ENCODE measurements at regions not wholly inside any gene's neighbourhood (a gene's known extent, or its start where the extent isn't known, plus 50 kb on each side); places are given as distances from the start of the nearest gene placed in this dataset.

DNA sequence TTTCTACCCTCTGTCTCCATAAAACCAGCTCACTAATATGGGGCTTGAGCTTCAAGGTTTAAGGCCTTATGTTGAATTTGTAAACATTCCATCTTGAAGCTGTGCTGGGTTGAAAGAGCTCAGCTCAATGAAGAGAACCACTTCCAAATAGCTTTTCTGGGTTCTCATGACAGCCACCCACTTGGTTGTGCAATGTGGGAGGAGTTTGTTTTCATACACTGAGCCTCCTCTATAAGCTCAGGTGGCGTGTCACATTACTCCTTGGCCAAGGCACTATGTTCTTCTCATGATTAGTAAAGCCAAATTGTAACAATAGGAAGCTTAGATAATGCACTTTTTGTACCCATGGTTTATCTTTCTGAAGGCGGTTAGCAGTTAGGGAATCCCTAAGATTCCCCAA lies 265.6 kb downstream of the PTEN start:
- no peak overlapping the region for H3K27ac ChIP-seq
- TF ChIP-seq CTCF (IDR thresholded peaks at IDR 0.05), result no peak
- TF ChIP-seq POLR2AphosphoS5 (IDR thresholded peaks at IDR 0.05), result no peak
- TF ChIP-seq POLR2A (IDR thresholded peaks at IDR 0.05), result no peak
- no peaks in the 10 kb centered on the region for H3K9me3 ChIP-seq
- no peaks in the 10 kb centered on the region for H3K27me3 ChIP-seq
- H3K36me3 ChIP-seq, result no peaks in the 10 kb centered on the region
- no peak overlapping the region for H3K4me3 ChIP-seq
- H3K4me1 ChIP-seq, result no peaks in the 10 kb centered on the region
- intact Hi-C loops (cut with DNase I; ENCODE audit: low total_unique reads), result no loop called here
- no peak for DNase-seq (ENCODE audit: low spot score in 2 of 2)

GRCh38 chr10:88130912-88131311 lies 267.5 kb downstream of the PTEN start:
- H3K4me1 ChIP-seq, result no peaks in the 10 kb centered on the region
- TF ChIP-seq POLR2AphosphoS5 (IDR thresholded peaks at IDR 0.05) (no peak), POLR2A (IDR thresholded peaks at IDR 0.05) (no peak), CTCF (IDR thresholded peaks at IDR 0.05) (no peak)
- no peaks in the 10 kb centered on the region for H3K9me3 ChIP-seq
- no peak overlapping the region for H3K4me3 ChIP-seq
- no peaks in the 10 kb centered on the region for H3K27me3 ChIP-seq
- intact Hi-C loops (cut with DNase I; ENCODE audit: low total_unique reads), result no loop called here
- H3K27ac ChIP-seq, result peak overlapping the region; percentile 56
- DNase-seq (ENCODE audit: low spot score in 2 of 2), result no peak
- no peaks in the 10 kb centered on the region for H3K36me3 ChIP-seq

GRCh38 chr10:88131511-88132139 lies 268.2 kb downstream of the PTEN start:
- peak; percentile 74 to 96 for DNase-seq (ENCODE audit: low spot score in 2 of 2)
- no peaks in the 10 kb centered on the region for H3K9me3 ChIP-seq
- no peaks in the 10 kb centered on the region for H3K36me3 ChIP-seq
- TF ChIP-seq POLR2A (IDR thresholded peaks at IDR 0.05), result no peak
- TF ChIP-seq CTCF (IDR thresholded peaks at IDR 0.05), result peak in 2 of 3 donors; percentile 72 to 81
- peak in 2 of 3 donors; percentile 45 to 64 for TF ChIP-seq POLR2AphosphoS5 (IDR thresholded peaks at IDR 0.05)
- no peaks in the 10 kb centered on the region for H3K27me3 ChIP-seq
- H3K4me1 ChIP-seq, result no peaks in the 10 kb centered on the region
- peak overlapping the region in 2 of 3 donors; percentile 1 to 15 for H3K4me3 ChIP-seq
- H3K27ac ChIP-seq, result peak overlapping the region; percentile 56
- intact Hi-C loops (cut with DNase I; ENCODE audit: low total_unique reads), result no loop called here

- no peak for DNase-seq (ENCODE audit: low spot score in 2 of 2)
- H3K27ac ChIP-seq, result no peak overlapping the region
These were observed 273.3 kb downstream of the PTEN start for GRCh38 chr10:88136712-88137111.

More at GRCh38 chr10:88136712-88137111, 273.3 kb downstream of the PTEN start:
- H3K9me3 ChIP-seq, result no peaks in the 10 kb centered on the region
- no peaks in the 10 kb centered on the region for H3K4me1 ChIP-seq
- intact Hi-C loops (cut with DNase I; ENCODE audit: low total_unique reads), result no loop called here
- H3K4me3 ChIP-seq, result no peak overlapping the region
- H3K27me3 ChIP-seq, result no peaks in the 10 kb centered on the region
- TF ChIP-seq POLR2AphosphoS5 (IDR thresholded peaks at IDR 0.05) (no peak), POLR2A (IDR thresholded peaks at IDR 0.05) (no peak), CTCF (IDR thresholded peaks at IDR 0.05) (no peak)
- H3K36me3 ChIP-seq, result no peaks in the 10 kb centered on the region
